ENCODE measurements at regions not wholly inside any gene's neighbourhood (a gene's known extent, or its start where the extent isn't known, plus 50 kb on each side); places are given as distances from the start of the nearest gene placed in this dataset.

- Histone ChIP-seq H3K4me3 (replicated peaks; ENCODE audit: insufficient read depth, low read length) (no peak overlapping the region), H3K27me3 (ENCODE audit: insufficient read depth, poor library complexity, severe bottlenecking) (peaks cover 8% of the 10 kb centered on the region), H3K27ac (replicated peaks) (no peak overlapping the region)
- no peak for DNase-seq (ENCODE audit: low read depth in 1 of 2, low spot score in 1 of 2)
- TF ChIP-seq GABPA (IDR thresholded peaks at IDR 0.05; ENCODE audit: low read depth) = no peak
Measured at GRCh38 chr1:110749960-110750359, 75.2 kb upstream of the KCNA3 start.

DNA sequence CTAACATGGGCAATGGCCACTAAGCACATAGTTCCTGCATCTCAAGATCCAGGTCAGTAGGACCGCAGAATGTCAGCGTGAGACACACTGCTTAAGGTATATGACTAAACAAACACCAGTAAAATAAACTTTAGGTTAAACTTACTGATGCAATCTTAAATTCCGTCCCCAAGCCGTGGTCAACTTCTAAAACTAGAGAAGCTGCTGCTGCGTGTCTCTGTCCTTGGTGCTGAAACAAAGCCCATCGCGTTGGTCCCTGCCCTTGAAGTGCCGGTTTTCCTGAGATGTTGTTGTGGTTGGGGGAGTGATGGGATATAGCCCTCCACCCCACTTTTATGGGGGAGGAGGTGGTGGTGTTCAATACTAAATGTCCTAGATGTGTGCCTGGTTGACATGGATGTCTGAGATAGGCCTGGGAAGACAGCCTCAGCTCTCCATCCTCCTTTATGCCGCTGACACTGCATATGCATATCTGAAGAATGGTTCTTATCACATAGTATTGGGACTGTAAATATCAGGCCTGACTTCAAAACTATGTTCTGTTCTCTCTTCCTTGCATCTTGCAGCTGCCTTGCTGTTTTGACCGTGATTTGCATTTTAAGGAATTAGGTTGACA is 72.0 kb upstream of the KCNA3 start:
- TF ChIP-seq REST (IDR thresholded peaks at IDR 0.05; ENCODE audit: insufficient replicate concordance, low read depth) (peak; percentile 99), SPI1 (IDR thresholded peaks at IDR 0.05; ENCODE audit: borderline replicate concordance, low read depth) (no peak)
- TF ChIP-seq, protein P1, sequence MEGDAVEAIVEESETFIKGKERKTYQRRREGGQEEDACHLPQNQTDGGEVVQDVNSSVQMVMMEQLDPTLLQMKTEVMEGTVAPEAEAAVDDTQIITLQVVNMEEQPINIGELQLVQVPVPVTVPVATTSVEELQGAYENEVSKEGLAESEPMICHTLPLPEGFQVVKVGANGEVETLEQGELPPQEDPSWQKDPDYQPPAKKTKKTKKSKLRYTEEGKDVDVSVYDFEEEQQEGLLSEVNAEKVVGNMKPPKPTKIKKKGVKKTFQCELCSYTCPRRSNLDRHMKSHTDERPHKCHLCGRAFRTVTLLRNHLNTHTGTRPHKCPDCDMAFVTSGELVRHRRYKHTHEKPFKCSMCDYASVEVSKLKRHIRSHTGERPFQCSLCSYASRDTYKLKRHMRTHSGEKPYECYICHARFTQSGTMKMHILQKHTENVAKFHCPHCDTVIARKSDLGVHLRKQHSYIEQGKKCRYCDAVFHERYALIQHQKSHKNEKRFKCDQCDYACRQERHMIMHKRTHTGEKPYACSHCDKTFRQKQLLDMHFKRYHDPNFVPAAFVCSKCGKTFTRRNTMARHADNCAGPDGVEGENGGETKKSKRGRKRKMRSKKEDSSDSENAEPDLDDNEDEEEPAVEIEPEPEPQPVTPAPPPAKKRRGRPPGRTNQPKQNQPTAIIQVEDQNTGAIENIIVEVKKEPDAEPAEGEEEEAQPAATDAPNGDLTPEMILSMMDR (IDR thresholded peaks at IDR 0.05; ENCODE audit: insufficient read depth, low read length) = no peak
- Histone ChIP-seq H3K4me3 (replicated peaks; ENCODE audit: insufficient read depth, low read length) (no peak overlapping the region), H3K27me3 (ENCODE audit: insufficient read depth, poor library complexity, severe bottlenecking) (peaks cover 6% of the 10 kb centered on the region), H3K27ac (replicated peaks) (no peak overlapping the region)
- DNase-seq (ENCODE audit: low read depth in 1 of 2, low spot score in 1 of 2) = peak; percentile 16 to 29

DNA sequence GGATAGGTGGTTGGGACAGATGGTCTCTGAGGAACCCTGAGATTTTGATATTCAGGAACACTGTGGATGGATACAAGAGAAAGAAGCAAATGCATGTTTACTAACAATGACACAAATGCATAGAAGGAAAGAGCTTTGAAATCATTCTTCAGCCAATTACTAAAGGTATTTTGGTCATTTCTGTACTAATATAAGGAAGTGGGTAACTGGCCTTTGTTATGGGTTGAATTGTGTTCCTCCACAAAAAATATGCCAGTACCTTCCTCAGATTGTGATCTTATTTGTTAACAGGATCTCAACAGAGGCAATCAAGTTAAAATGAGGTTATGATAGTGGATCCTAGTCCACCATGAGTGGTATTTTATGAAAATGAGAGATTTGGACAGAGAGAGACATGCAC is 68.7 kb upstream of the KCNA3 start:
- TF ChIP-seq SPI1 (IDR thresholded peaks at IDR 0.05; ENCODE audit: borderline replicate concordance, low read depth) (no peak), GABPA (IDR thresholded peaks at IDR 0.05; ENCODE audit: low read depth) (no peak), POLR2AphosphoS5 (IDR thresholded peaks at IDR 0.05; ENCODE audit: low read depth) (no peak), REST (IDR thresholded peaks at IDR 0.05; ENCODE audit: insufficient replicate concordance, low read depth) (no peak)
- TF ChIP-seq, protein P1 (IDR thresholded peaks at IDR 0.05; ENCODE audit: insufficient read depth, low read length) = no peak
- no peak overlapping the region for H3K4me3 ChIP-seq (replicated peaks; ENCODE audit: insufficient read depth, low read length)
- H3K27ac ChIP-seq (replicated peaks) = no peak overlapping the region
- H3K27me3 ChIP-seq (ENCODE audit: insufficient read depth, poor library complexity, severe bottlenecking) = peaks cover 4% of the 10 kb centered on the region
- no peak for DNase-seq (ENCODE audit: low read depth in 1 of 2, low spot score in 1 of 2)

GRCh38 chr1:110736900-110737605 is 62.3 kb upstream of the KCNA3 start:
- Histone ChIP-seq H3K4me3 (replicated peaks; ENCODE audit: insufficient read depth, low read length) (no peak overlapping the region), H3K27ac (replicated peaks) (no peak overlapping the region), H3K27me3 (ENCODE audit: insufficient read depth, poor library complexity, severe bottlenecking) (peaks cover 3% of the 10 kb centered on the region)
- TF ChIP-seq, protein P1 (IDR thresholded peaks at IDR 0.05; ENCODE audit: insufficient read depth, low read length) = no peak
- TF ChIP-seq POLR2AphosphoS5 (IDR thresholded peaks at IDR 0.05; ENCODE audit: low read depth) (no peak), REST (IDR thresholded peaks at IDR 0.05; ENCODE audit: insufficient replicate concordance, low read depth) (no peak), GABPA (IDR thresholded peaks at IDR 0.05; ENCODE audit: low read depth) (no peak), SPI1 (IDR thresholded peaks at IDR 0.05; ENCODE audit: borderline replicate concordance, low read depth) (no peak)
- no peak for DNase-seq (ENCODE audit: low read depth in 1 of 2, low spot score in 1 of 2)

Measured in HL-60 (cell line).